ENCODE measurements at regions not wholly inside any gene's neighbourhood (a gene's known extent, or its start where the extent isn't known, plus 50 kb on each side); places are given as distances from the start of the nearest gene placed in this dataset.
A peak's percentile ranks its signal among the peaks of the same experiment; 100 is the strongest.

DNA sequence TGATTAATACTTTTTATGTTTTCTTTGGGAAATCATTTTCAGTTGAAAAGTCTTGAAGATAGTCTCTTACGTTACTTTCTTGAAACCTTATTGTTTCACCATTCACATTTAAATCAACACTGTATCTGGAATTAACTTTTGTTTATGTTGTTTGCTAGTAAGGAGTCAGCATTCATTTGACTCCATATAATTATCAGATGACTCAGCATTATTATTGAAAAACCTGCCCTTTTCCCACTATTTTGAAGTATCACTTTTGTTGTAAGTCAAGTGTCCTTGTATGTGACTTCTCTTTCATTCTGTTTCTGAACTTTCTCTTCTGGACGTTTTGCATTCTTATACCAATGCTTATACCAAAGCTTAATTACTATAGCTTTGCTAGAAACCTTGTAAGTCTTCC, 186.1 kb upstream of the KLF12 start:
- Histone ChIP-seq H3K27me3 (ENCODE audit: control insufficient read depth in 1 of 2, insufficient read depth in 2 of 2, low read length in 2 of 2) (no peaks in the 10 kb centered on the region), H3K4me1 (ENCODE audit: insufficient read depth, low read length) (no peaks in the 10 kb centered on the region), H3K36me3 (ENCODE audit: insufficient read depth, low read length) (no peaks in the 10 kb centered on the region), H3K9me3 (ENCODE audit: control insufficient read depth in 1 of 2, insufficient read depth in 1 of 2, low read length in 2 of 2) (no peaks in the 10 kb centered on the region), H3K4me3 (ENCODE audit: low read length) (no peak overlapping the region), H3K27ac (ENCODE audit: low read depth in 1 of 2, low read length in 2 of 2) (no peak overlapping the region)
- intact Hi-C loops (cut with DNase I, micrococcal nuclease), result no loop called here
- no peak overlapping the region for H3K4me3 Mint-ChIP-seq
- DNase-seq (no peak), ATAC-seq (ENCODE audit: poor library complexity) (no peak)
- ChIA-PET POLR2A (no interaction called here), CTCF (no interaction called here)
- H3K27ac Mint-ChIP-seq, result no peak overlapping the region
- H3K27me3 Mint-ChIP-seq, result no peaks in the 10 kb centered on the region
- H3K4me1 Mint-ChIP-seq (ENCODE audit: low read depth), result peaks cover 14% of the 10 kb centered on the region
- peaks cover 3% of the 10 kb centered on the region for H3K36me3 Mint-ChIP-seq (ENCODE audit: low read depth)
- no peaks in the 10 kb centered on the region for H3K9me3 Mint-ChIP-seq
- TF ChIP-seq, protein P1, sequence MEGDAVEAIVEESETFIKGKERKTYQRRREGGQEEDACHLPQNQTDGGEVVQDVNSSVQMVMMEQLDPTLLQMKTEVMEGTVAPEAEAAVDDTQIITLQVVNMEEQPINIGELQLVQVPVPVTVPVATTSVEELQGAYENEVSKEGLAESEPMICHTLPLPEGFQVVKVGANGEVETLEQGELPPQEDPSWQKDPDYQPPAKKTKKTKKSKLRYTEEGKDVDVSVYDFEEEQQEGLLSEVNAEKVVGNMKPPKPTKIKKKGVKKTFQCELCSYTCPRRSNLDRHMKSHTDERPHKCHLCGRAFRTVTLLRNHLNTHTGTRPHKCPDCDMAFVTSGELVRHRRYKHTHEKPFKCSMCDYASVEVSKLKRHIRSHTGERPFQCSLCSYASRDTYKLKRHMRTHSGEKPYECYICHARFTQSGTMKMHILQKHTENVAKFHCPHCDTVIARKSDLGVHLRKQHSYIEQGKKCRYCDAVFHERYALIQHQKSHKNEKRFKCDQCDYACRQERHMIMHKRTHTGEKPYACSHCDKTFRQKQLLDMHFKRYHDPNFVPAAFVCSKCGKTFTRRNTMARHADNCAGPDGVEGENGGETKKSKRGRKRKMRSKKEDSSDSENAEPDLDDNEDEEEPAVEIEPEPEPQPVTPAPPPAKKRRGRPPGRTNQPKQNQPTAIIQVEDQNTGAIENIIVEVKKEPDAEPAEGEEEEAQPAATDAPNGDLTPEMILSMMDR (IDR thresholded peaks at IDR 0.05), result no peak

- peaks cover 1% of the 10 kb centered on the region for H3K36me3 Mint-ChIP-seq (ENCODE audit: low read depth)
- H3K9me3 Mint-ChIP-seq, result no peaks in the 10 kb centered on the region
- POLR2A ChIA-PET, result interaction anchor here (0.9 kb wide), 1 partner anchor 28 kb away, joined by 3 read pairs; no protein-coding TSS in a partner anchor
- H3K27me3 ChIP-seq (ENCODE audit: control insufficient read depth in 1 of 2, insufficient read depth in 2 of 2, low read length in 2 of 2), result no peaks in the 10 kb centered on the region
- no peaks in the 10 kb centered on the region for H3K4me1 ChIP-seq (ENCODE audit: insufficient read depth, low read length)
- H3K27me3 Mint-ChIP-seq, result no peaks in the 10 kb centered on the region
- CTCF ChIA-PET, result interaction anchor here (1.2 to 1.4 kb wide), 2 partner anchors 9 to 29 kb away, joined by 3 read pairs; no protein-coding TSS in a partner anchor
- no peaks in the 10 kb centered on the region for H3K36me3 ChIP-seq (ENCODE audit: insufficient read depth, low read length)
- no peaks in the 10 kb centered on the region for H3K9me3 ChIP-seq (ENCODE audit: control insufficient read depth in 1 of 2, insufficient read depth in 1 of 2, low read length in 2 of 2)
- H3K4me1 Mint-ChIP-seq (ENCODE audit: low read depth), result peaks cover 14% of the 10 kb centered on the region
- ATAC-seq (ENCODE audit: poor library complexity), result no peak
- no peak overlapping the region for H3K27ac ChIP-seq (ENCODE audit: low read depth in 1 of 2, low read length in 2 of 2)
- no peak overlapping the region for H3K27ac Mint-ChIP-seq
- H3K4me3 Mint-ChIP-seq, result no peak overlapping the region
- TF ChIP-seq, protein P1 (IDR thresholded peaks at IDR 0.05), result no peak
- no peak overlapping the region for H3K4me3 ChIP-seq (ENCODE audit: low read length)
- intact Hi-C loops (cut with DNase I, micrococcal nuclease), result no loop called here
- DNase-seq, result peak in 1 of 14 experiments; percentile 11
Measured at GRCh38 chr13:74316547-74316946, 182.3 kb upstream of the KLF12 start.

DNA sequence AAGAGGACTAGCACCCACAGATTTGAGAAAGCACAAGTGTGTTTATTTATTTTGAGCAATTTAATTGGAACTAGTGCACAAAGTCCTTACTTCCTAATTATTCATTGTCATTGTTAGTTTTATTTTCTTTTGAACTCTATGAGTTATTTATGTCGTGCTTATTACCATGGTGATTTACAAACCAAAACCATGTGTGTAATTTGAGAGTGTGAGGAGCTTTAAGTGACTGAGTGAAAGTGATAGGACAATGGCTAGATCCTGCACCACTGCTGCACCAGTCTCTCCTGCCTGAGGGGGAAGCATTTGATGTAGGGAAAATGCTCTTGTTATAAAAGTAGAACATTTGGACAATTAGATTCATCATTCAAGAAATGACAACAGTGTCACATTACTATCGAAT, 172.3 kb upstream of the KLF12 start:
- Mint-ChIP-seq H3K27ac (no peak overlapping the region), H3K4me1 (ENCODE audit: low read depth) (peaks cover 6% of the 10 kb centered on the region), H3K27me3 (no peaks in the 10 kb centered on the region), H3K36me3 (ENCODE audit: low read depth) (no peaks in the 10 kb centered on the region), H3K4me3 (no peak overlapping the region), H3K9me3 (no peaks in the 10 kb centered on the region)
- TF ChIP-seq, protein P1 (IDR thresholded peaks at IDR 0.05), result no peak
- ChIA-PET CTCF (interaction anchor here (1.4 kb wide), 1 partner anchor 16 kb away, joined by 3 read pairs; no protein-coding TSS in a partner anchor), POLR2A (no interaction called here)
- intact Hi-C loops (cut with DNase I, micrococcal nuclease), result no loop called here
- Histone ChIP-seq H3K4me3 (ENCODE audit: low read length) (no peak overlapping the region), H3K36me3 (ENCODE audit: insufficient read depth, low read length) (no peaks in the 10 kb centered on the region), H3K27ac (ENCODE audit: low read depth in 1 of 2, low read length in 2 of 2) (no peak overlapping the region), H3K27me3 (ENCODE audit: control insufficient read depth in 1 of 2, insufficient read depth in 2 of 2, low read length in 2 of 2) (no peaks in the 10 kb centered on the region), H3K4me1 (ENCODE audit: insufficient read depth, low read length) (no peaks in the 10 kb centered on the region), H3K9me3 (ENCODE audit: control insufficient read depth in 1 of 2, insufficient read depth in 1 of 2, low read length in 2 of 2) (no peaks in the 10 kb centered on the region)
- peak in 2 of 14 experiments; percentile 9 to 18 for DNase-seq
- ATAC-seq (ENCODE audit: poor library complexity), result no peak
